GM19324 (cell line): ENCODE measurements at regions not wholly inside any gene's neighbourhood (a gene's known extent, or its start where the extent isn't known, plus 50 kb on each side); places are given as distances from the start of the nearest gene placed in this dataset.
"Not testable (repeated sequence)": the region's sequence is repeated elsewhere in the genome, so short reads cannot be mapped to it uniquely, and the experiment has no call there.

Experiments used
- ATAC-seq: cut with Tn5 transposase; IDR thresholded peaks from one replicate; pipeline ENCODE4 v1.9.1; 2021; ENCODE audit warnings: mild to moderate bottlenecking, moderate library complexity; ENCODE audit not compliant: unreplicated experiment, low FRiP score

DNA sequence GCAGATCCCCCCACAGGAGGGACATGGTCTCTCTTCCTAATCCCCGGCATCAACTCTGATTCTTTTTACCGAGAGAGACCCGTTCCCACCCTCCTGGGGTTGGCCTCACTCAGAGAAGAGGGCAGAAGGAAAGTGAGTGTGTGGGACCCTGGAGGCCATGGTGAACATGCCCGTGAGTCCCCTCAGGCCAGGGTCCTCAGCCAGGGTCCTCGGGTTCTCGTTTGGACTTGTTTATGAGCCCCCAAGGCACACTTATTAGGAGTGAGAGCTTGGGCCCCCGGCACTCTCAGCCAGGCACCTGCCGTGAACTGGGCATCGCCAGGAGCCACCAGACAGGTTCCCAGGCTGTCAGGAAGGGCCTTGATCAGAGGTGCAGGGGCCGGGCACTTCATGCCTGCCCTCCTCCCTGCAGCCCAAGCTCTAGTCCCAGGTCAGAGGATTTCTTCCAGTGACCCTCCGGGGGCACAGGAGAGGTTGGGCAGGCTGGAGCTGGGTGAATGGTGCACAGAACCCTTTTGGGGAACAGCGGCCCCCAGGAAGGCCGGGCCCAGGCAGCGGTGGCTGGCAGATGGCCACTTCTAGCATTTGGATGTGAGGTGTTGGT, 122.6 kb downstream of the CRYAA start:
- no peak for ATAC-seq

DNA sequence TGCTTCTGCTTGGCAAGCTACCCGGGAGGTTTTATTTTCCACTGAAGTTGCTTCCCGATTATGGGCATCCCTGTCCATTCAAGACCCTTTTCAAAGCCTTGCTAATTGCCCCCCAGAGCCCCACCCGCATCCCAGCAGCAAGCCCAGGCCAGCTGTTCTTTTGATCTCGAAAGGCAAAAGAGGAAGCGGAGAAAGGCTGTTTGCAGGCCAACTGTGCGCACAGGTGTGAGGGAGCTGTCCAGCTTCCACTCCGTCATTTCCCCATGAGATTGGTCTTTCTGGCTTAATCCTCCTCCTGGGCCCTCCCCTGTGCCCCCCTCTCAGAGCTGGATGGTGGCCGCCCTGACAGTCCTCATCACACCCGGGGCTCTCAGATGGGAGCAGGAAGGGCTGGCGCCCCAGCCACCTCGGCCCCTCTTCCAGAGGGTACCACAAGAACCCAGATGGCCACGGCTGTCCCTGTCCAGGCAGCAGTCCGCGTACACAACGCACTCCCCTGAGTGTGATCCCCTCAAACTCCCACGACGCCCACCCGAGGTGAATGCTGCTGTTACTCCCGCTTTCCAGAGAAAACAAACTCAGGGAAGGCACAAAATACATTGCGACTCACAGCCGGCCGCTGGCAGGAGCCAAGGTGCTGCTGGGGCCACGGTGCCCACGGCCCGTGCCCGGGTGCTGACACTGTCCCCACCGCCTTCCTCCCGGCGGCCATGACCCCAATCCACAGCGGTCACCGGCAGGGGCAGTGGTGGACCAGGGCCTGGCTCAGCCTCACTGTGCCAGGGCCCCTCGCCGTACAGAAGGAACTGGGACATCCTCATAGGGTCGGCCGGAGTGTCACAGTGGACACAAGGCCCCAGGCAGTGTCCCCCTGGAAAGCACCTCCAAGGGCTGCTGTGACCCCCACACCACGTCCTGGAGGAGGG, 121.9 kb downstream of the CRYAA start:
- no peak for ATAC-seq

DNA sequence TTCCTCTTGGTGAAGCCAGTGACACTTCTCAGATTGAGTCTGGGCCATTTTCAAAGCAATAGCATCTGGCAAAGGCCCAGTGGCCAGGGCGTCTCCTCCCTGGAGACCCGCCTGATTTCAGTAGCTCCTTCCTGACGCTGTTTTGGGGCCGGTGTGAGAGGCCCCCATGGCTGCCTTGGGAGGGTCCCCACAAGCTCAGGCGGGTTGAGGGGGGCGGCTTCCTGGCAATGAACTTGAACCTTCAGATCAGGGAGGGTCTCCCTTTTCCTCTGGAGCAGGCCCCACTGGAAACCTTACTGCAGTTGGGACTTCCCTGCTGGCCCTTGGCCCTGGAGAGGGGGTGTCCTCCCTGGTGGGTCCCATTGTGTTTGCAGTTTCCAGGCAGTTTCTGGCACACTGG, 121.2 kb downstream of the CRYAA start:
- ATAC-seq, result no peak

DNA sequence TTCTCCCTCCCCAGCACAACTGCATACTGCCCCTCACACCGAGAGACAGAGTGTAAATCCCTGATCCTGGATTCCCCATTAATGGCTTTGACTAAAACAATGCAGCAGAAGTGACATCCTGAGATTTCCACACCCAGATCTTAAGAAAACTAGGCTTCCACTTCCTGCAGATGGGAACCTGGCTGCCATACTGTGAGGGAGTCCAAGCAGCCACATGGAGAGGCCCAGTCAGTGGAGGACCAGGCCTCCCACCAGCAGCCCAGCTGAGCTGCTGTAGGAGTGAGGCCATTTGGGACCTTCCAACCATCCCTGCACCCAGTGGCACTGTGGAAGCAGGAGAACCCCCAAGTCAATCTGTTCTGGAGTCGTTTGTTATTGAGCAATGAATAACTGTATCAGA, 120.6 kb downstream of the CRYAA start:
- ATAC-seq, result no peak

DNA sequence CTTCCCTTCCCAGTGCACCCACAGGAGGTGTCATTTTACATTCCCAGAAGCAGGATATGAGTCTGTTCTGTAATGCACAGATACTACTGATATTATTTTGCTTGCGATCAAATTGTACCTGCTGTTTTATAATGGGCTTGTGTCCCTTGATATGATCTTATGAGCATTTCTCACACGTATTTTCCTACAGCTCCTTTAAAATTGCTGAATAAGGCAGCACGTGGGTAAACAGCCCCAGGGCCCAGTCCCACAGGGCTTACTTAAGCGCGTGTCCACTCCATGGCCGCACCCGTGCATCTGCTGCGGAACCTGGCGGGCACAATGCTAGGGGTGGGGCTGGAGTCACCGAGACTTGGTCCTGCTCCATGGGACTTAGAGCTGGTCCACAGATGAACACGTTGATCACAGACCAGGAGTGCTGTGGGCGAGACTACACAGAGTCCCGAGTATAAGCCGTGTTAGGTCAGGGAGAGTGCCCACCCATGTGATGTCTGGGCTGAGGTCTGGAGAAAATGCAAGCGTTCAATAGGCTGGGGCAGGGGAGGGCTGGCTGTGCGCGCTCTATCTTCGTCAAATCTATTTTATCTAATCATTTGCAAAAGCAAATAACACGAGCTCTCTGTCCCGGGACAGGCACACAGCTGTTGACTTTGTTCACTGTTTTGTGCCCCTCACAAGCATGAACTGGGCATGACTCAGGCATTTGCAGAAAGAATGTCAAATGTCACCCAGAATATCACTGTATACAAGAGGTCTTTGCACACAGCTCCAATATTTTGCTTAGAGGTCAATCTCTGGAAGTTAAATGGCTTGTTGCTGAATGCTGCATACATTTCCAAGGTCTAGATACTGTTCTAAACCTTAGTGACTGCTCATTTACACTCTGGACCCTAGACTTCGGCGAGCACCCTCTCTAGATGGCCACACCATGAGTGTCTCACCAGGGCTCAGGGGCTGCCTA, 119.3 kb downstream of the CRYAA start:
- ATAC-seq, result no peak

DNA sequence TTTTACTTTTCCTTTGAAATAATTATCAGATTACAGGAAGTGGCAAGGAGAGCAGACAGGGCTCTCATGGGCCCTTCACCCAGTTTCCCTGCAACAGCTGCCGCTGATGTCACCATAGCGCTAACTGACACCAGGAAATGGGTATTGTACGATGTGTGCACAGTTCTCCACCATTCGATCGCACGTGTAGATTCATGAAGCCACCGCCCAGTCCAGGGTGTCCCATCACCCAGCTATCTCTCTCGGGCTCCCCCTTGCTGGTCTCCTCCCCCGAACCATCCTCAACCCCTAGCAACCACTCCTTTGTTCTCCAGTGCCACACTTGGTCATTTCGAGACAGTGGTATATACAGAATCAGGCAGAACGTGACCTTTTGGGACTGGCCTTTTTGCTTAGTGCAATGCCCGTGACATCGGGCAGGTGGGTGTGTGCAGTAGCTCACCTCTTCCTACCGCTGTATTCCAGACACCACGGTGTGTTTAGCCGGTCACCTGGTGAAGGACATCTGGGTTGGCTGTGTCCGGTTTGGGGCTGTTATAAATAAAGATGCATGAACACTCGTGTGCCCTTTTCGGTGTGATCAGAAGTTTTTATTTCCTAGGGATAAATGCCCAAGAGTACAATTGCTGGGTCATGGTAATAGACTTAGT, 118.4 kb downstream of the CRYAA start:
- ATAC-seq, result no peak

DNA sequence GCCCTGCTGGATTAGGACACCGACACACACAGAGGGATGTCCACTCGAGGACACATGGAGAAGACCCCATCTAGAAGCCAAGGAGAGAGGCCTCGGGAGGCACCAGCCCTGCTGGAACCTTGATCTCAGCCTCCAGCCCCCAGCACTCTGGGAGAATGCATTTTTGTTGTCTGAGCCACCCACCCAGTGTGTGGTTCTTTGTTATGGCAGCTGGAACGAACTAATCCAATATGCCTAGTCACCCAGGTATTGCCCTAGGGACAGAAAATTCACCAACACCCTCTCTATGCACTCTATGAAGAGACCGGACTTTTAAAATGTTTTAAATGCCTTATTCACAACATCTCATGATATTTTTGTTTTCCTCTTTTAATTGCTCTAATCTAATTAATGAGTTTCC, 117.4 kb downstream of the CRYAA start:
- no peak for ATAC-seq

DNA sequence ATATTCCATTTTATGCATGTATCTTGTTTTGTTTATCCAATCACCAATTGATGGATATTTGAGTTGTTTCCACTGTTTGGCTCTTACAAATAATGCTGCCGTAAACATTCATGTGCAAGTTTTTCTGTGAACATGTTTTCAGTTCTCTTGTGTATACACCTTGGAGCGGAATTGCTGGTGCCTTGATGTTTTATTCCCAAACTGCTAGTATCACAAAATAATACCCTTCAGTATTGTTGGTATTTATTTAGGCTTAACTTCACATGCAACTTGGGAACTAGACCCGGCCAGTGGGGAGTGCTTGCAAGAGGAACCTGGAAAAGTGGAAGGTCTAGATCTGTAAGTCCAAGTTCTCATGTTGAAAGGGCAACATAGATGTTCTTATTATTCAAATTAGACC, 115.9 kb downstream of the CRYAA start:
- no peak for ATAC-seq

DNA sequence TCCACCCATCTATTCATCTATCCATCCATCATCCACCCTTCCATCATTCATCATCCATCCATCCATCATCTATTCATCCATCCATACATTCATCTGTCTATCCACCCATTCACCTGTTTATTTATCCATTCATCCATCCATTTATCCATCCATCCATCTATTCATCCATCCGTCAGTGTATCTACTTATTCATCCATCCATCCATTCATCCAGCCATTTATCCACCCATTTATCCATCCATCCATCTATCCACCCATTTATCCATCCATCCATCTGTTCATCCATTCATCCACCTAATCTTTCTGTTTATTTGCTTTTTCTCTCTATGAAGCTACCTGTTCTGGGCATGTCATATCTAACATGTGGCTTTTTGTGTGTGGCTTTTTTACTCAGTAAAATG, 115.4 kb downstream of the CRYAA start:
- ATAC-seq, result no peak

DNA sequence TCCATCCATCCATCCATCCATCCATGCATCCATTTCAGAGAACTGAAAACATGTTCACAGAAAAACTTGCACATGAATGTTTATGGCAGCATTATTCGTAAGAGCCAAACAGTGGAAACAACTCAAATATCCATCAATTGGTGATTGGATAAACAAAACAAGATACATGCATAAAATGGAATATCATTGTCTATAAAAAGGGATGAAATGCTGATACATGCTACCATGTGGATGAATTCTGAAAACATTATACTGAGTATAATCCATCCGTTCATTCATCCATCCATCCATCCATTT, 115.1 kb downstream of the CRYAA start:
- not testable (repeated sequence) for ATAC-seq

DNA sequence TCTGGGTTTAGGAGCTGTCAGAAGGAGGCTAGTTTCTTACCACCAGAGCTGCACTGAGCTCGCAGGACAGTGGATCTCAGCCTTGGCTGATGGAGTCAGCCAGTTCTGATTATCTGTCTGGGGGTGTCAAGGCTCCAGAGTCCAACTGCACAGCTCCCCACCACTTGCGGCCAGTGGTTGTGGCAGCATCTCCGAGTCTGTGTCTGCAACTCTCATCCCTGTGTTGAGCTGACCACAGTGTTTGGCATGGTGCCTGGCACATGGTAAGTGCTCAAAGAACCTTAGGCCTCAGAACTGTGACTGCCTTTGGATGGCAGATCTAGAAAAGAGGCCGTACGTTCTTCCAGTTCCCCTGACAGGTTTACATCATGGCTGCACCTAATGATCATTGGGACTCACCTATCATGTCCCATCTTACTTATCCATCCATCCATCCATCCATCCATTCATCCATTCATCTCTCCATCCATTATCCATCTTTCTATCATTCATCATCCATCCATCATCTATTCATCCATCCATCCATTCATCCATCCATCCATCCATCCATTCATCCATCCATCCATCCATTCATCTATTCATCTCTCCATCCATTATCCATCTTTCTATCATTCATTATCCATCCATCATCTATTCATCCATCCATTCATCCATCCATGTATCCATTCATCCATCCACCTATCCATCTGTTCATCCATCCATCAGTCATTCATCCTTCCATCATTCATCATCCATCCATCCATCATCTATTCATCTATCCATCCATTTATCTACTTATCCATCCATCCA, 114.5 kb downstream of the CRYAA start:
- no peak for ATAC-seq

DNA sequence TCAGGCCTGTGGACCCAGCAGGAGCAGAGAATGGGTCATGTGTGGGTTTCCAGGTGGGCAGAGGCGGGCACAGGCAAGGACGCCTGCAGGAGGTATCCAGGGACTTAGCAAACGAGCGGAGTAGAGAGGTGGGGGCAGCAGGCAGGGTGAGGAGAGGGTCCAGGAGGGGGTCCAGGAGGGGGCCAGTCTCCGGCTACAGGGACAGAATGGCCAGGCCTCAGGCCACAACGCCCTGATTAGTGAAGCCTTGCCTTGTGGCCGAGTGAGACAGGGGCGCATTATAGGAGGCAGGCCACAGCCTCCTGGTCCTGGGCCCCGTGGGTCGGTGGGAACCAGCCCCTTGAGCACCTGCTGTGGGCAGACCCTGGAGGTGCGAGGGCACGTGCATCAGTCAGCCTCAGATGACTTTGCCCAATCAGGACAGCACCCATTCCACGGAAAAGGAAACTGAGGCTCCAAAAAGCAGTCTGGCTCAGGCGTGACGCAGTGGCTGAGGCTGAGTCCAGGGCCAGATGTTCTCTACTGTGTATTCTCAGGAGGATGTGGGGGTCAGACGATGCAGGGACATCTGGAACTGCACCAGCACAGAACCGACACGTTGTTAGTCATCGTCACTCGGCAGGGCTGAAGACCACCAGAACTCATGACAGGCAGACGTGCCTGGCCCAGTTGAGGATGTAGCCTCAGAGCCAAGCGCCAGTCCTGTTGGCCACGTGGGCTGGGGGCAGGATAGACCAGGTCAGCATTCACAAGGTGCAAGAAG, 113.7 kb downstream of the CRYAA start:
- no peak for ATAC-seq

DNA sequence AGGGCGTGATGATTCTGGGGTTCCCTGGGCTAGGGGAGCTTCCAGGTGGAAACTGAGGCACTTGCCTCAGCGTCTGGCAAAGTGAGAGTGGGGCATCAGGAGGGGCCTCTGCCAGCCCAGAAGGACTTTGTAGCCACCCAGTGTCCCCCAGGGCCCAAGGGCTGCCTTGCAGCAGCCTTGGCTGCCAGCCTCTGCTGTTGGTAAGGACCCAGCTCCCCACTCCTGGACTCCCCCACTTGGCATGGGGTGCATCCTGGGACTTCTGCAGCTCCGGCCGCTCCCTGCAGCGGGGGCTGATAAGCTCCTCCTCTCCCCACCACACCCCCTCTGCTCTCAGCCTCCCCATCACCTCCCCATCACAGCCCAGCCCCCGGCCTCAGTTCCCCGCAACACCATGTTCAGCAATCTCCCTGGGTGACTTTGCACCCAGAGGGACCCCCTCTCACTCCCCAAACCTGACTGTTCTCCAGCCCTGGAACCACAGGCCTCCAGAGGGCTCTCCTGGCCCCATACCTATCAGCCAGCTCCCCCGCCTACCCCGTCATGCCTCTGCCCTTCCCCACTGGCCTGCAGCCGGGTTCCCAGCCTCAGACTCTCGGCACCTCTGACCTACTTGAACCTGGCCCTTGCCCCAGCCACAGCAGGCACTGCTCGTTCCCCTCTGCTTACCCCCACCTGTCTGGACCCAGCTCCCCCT, 113.0 kb downstream of the CRYAA start:
- no peak for ATAC-seq

DNA sequence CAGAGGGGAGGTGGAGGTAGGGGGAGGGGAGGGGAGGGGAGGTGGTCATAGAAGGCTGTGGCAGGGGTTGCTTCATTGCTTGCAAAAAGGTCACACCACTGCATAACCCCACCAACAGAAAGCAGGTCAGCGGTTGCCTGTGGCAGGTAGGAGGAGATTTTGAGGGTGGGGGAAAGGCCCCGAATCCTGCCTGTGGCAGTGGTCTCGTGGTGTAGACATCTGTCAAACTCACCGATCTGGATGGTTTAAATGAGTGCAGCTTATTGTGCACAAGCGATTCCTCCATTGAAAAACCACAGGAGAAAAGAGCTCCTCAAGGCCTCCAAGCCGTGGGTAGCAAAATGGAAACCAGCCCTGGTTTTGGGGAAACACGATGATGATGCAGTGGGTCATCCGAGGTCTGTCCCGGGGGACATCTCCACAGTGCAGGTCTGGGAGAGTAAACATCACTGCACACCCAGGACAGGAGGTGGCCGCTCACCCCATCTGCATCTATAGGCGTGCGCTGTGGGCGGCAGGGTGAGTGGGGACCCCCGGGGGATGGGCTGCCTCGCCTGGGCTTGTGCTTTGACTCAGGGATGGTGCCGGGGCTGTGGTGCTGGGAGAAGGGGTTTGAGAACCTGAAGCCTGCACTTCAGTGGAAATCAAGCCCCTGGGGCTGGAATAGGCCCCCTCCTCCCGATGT, 112.3 kb downstream of the CRYAA start:
- no peak for ATAC-seq

DNA sequence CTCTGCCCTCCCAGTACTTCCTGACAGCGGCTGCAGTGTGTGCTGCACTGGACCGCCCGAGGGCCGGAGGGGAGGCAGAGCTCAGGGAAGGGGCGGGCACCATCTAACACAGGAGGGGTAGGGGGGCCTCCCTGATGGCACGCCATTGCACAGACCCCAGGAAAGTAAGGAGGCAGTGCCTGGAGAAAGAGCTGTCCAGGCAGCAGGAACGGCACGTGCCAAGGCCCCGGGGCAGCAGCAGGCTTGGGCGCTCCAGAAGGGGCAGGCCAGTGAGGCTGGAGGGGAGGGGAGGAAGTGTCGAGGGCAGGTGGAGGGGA, 110.7 kb downstream of the CRYAA start:
- ATAC-seq, result no peak

DNA sequence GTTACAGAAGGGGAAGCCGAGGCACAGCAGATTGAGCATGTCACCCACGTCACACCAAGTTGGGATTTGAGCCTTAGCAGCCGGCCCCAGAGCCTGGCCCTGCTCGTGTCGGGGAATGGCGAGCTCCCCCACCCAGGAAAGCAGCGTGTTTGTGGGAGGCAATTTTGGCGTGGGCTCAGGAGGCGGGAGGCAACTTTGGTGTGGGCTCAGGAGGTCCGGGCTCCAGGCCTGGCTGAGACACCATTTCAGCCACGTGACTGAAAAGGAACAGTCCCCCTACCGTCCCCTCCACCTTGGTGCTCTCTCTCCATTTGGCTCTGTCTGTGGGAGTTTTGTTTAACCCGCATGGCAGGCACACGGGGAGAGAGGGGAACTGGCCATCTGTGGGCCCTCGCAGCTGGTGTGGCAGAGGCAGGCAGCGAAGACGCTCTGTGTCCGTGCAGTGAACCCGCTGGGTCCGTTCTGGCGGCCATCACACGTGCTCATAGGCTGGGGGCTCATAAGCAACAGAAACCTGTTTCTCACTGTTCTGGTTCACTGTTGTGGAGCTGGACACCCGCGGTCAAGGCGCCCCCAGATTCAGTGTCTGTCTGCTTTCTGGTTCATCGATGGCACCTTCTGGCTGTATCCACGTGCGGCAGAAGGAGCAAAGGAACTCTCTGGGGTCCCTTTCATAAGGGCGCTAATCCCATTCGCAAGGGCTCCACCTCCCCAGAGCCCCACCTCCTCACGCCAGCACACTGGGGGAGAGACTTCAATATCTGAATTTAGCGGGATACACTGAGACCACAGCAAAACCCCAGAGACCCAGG, 110.2 kb downstream of the CRYAA start:
- no peak for ATAC-seq

DNA sequence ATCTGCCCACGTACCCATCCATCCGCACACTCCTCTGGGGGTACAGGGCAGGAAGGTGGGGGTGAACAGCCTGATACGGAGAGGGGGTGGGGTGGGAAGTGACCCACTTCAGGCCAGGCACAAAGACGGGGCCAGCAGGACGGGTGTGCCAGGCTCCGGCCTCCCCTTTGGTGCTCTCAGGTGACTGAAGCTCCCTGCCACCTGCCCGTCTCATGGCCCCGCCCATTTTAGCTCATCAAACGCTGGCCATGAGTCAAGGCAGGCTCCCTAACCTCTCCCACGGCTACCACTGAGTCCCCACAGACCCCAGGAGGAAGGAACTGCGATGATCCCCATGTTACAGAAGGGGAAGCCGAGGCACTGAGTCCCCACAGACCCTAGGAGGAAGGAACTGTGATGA, 109.6 kb downstream of the CRYAA start:
- no peak for ATAC-seq
